GM12878 (cell line): ENCODE measurements at regions not wholly inside any gene's neighbourhood (a gene's known extent, or its start where the extent isn't known, plus 50 kb on each side); places are given as distances from the start of the nearest gene placed in this dataset.

ENCODE experiments used
- ATAC-seq: fragments of 200-7000 bp; cut with Tn5 transposase; 3 replicates; pipeline ENCODE4 v1.9.1; 2020; ENCODE audit warnings: mild to moderate bottlenecking, moderate library complexity
- BruUV-seq: library from RNA; stranded (reverse); fragments of 400-500 nt; replicated peaks from 2 replicates; lab custom pipeline; 2021; lab: Mats Ljungman, UMichigan
- CTCF ChIA-PET: fragments of 300-600 bp; sonication (Branson Sonifier 250); formaldehyde crosslinking; extraction: SDS; loops from one replicate; lab custom pipeline; 2021; ENCODE audit warnings: inconsistent platforms; lab: Yijun Ruan, JAX
- POLR2A ChIA-PET: fragments of 350-600 bp; formaldehyde crosslinking; extraction: SDS; loops from one replicate; lab custom pipeline; 2021; ENCODE audit warnings: inconsistent platforms; lab: Charles Lee
- RAD21 ChIA-PET: fragments of 300-600 bp; sonication (Branson Sonifier 250); formaldehyde crosslinking; loops from one replicate; lab custom pipeline; 2023; ENCODE audit warnings: antibody characterized with exemption; ENCODE audit not compliant: unreplicated experiment; lab: Charles Lee
- SMC1A ChIA-PET: fragments of 300-600 bp; sonication (Branson Sonifier 250); formaldehyde crosslinking; loops from one replicate; lab custom pipeline; 2023; ENCODE audit not compliant: unreplicated experiment, uncharacterized antibody; lab: Charles Lee
- DNase-seq: peaks from one replicate; pipeline ENCODE4 v3.0.0-alpha.2; 2011; ENCODE audit warnings: low read depth, low spot score
- FAIRE-seq: peaks from 3 replicates; lab custom pipeline; 2011; peaks lifted over from hg19 to GRCh38; lab: Jason Lieb, UNC
- H2AFZ ChIP-seq: 2 replicates; pipeline ENCODE4 v1.6.0; 2011; ENCODE audit warnings: low read depth, low read length, control low read depth; ENCODE audit not compliant: control insufficient read depth
- H3K27ac ChIP-seq: 2 replicates; pipeline ENCODE4 v1.5.1; 2011; ENCODE audit warnings: control low read depth; ENCODE audit not compliant: control insufficient read depth, insufficient read depth
- H3K27me3 ChIP-seq, 2 experiments: replicated peaks in 1 of 2; 2 replicates each; pipeline versions ENCODE4 v1.6.0 to v1.6.1; 2011; ENCODE audit warnings: low read length in 1 of 2; ENCODE audit not compliant: control insufficient read depth in 2 of 2, insufficient read depth in 2 of 2
- H3K36me3 ChIP-seq, 2 experiments: 2 replicates each; pipeline ENCODE4 v1.5.1; 2011; ENCODE audit warnings: low read length in 1 of 2; ENCODE audit not compliant: control insufficient read depth in 2 of 2, insufficient read depth in 2 of 2
- H3K4me1 ChIP-seq: 2 replicates; pipeline ENCODE4 v1.6.1; 2011; ENCODE audit warnings: mild to moderate bottlenecking, low read length, moderate library complexity, mixed read lengths; ENCODE audit not compliant: control insufficient read depth, insufficient read depth
- H3K4me2 ChIP-seq: 2 replicates; pipeline ENCODE4 v1.6.0; 2011; ENCODE audit warnings: control low read depth; ENCODE audit not compliant: control insufficient read depth, insufficient read depth
- H3K4me3 ChIP-seq: fragments of 200-600 bp; sonication (generic); 2 replicates; pipeline ENCODE4 v1.5.1; 2016
- H3K79me2 ChIP-seq: 2 replicates; pipeline ENCODE4 v1.6.0; 2011; ENCODE audit warnings: low read length; ENCODE audit not compliant: control insufficient read depth, insufficient read depth
- H3K9ac ChIP-seq: 2 replicates; pipeline ENCODE4 v1.8.0; 2011; ENCODE audit warnings: low read length, control low read depth, mixed read lengths; ENCODE audit not compliant: control insufficient read depth, insufficient read depth
- H3K9me3 ChIP-seq: replicated peaks from 3 replicates; pipeline ENCODE4 v1.5.1; 2011; ENCODE audit warnings: mild to moderate bottlenecking, low read length; ENCODE audit not compliant: control insufficient read depth, insufficient read depth
- H4K20me1 ChIP-seq: 2 replicates; pipeline ENCODE4 v1.6.0; 2011; ENCODE audit not compliant: control insufficient read depth, insufficient read depth
- BACH1 ChIP-seq: fragments of 450-650 bp; IDR thresholded peaks from 2 replicates; pipeline ENCODE4 v1.6.1; 2017; ENCODE audit warnings: mild to moderate bottlenecking, borderline replicate concordance
- HCFC1 ChIP-seq: fragments of 150-350 bp; IDR thresholded peaks from 2 replicates; pipeline ENCODE4 v1.6.1; 2014; ENCODE audit warnings: low read length
- HDAC2 ChIP-seq: fragments of 200-600 bp; sonication (generic); IDR thresholded peaks from 2 replicates; pipeline ENCODE4 v1.6.1; 2017
- JUNB ChIP-seq: IDR thresholded peaks from 2 replicates; pipeline ENCODE4 v1.6.1; 2016; ENCODE audit warnings: antibody characterized with exemption, mild to moderate bottlenecking
- KAT2A ChIP-seq: conservative IDR thresholded peaks from 2 replicates; pipeline ENCODE4 v1.6.1; 2011; ENCODE audit warnings: low read depth, low read length; ENCODE audit not compliant: control insufficient read depth
- SIX5 ChIP-seq: IDR thresholded peaks from 2 replicates; pipeline ENCODE4 v1.6.1; 2011; ENCODE audit warnings: mild to moderate bottlenecking, low read depth, low read length, moderate library complexity; ENCODE audit not compliant: severe bottlenecking
- YY1 ChIP-seq: IDR thresholded peaks from 2 replicates; pipeline ENCODE4 v1.6.1; 2011; ENCODE audit warnings: low read depth, mild to moderate bottlenecking, low read length
- WGBS: methylation state at CpG from one replicate; pipeline ENCODE4 v1.1.6; 2016; ENCODE audit warnings: low lambda C conversion rate; ENCODE audit not compliant: insufficient replicate concordance, insufficient coverage; ENCODE audit errors: missing lambda C conversion rate; 5-methylcytosine and 5-hydroxymethylcytosine counted together
- in situ Hi-C: fragments of 300-500 bp; cut with MboI; formaldehyde crosslinking; loops from 9 replicates; pipeline ENCODE4 v1.14.3; 2018; ENCODE audit warnings: mixed read lengths
- intact Hi-C: fragments of 100-400 bp; cut with micrococcal nuclease; formaldehyde crosslinking; loops from one replicate; pipeline ENCODE4 v1.14.2; 2022; ENCODE audit not compliant: unreplicated experiment
- TF ChIP-seq, protein P1 (sequence below): fragments of 450-650 bp; conservative IDR thresholded peaks from 2 replicates; pipeline ENCODE4 v1.6.1; 2017; ENCODE audit warnings: mild to moderate bottlenecking, moderate library complexity
- TF ChIP-seq, protein P2 (sequence below): fragments of 450-650 bp; IDR thresholded peaks from 2 replicates; pipeline ENCODE4 v1.6.1; 2017; ENCODE audit warnings: antibody characterized with exemption, mild to moderate bottlenecking, moderate library complexity

DNA sequence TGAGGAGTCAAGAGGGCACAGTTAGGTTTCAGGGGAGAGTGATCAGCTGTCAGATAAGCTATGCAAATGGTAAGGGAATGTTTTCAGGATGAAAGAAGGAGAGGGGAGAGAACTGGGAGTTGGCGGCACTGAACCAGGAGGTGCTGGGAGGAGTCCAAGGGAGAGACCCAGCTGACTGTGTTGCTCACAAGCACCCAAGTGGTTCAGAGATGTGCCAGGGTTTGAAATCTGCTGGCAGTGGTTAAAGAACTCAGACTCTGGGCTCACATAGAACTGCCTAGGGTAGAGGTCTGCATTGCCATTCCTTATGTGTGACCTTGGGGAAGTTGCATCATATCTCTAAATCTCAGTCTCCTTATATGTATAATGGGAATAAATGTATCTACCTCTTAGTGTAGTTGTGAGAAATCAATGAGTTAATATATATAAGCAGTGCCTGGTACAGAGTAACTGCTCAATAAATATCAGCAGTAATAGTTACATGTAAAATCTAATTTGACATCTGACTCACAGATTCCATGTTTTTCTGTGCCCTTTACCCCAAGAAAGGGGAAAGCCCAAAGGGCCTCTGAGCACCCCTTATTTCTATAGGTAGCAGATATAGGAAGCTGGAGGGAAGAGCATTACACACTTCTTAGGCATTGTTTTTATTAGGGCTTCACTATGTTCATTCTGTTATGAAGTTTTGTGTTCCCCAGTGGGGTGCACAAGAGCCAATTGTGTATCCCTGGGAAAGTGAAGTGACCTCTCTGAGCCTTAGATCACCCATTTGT lies 66.9 kb upstream of the SESN3 start:
- in situ Hi-C loops = no loop called here
- no peak for FAIRE-seq
- no peak overlapping the region for H3K9ac ChIP-seq
- no peaks in the 10 kb centered on the region for H3K36me3 ChIP-seq
- TF ChIP-seq BACH1 (no peak), KAT2A (no peak), YY1 (no peak), HCFC1 (no peak), HDAC2 (no peak), JUNB (no peak), SIX5 (no peak)
- TF ChIP-seq, protein P1, sequence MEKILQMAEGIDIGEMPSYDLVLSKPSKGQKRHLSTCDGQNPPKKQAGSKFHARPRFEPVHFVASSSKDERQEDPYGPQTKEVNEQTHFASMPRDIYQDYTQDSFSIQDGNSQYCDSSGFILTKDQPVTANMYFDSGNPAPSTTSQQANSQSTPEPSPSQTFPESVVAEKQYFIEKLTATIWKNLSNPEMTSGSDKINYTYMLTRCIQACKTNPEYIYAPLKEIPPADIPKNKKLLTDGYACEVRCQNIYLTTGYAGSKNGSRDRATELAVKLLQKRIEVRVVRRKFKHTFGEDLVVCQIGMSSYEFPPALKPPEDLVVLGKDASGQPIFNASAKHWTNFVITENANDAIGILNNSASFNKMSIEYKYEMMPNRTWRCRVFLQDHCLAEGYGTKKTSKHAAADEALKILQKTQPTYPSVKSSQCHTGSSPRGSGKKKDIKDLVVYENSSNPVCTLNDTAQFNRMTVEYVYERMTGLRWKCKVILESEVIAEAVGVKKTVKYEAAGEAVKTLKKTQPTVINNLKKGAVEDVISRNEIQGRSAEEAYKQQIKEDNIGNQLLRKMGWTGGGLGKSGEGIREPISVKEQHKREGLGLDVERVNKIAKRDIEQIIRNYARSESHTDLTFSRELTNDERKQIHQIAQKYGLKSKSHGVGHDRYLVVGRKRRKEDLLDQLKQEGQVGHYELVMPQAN = no peak
- TF ChIP-seq, protein P2, sequence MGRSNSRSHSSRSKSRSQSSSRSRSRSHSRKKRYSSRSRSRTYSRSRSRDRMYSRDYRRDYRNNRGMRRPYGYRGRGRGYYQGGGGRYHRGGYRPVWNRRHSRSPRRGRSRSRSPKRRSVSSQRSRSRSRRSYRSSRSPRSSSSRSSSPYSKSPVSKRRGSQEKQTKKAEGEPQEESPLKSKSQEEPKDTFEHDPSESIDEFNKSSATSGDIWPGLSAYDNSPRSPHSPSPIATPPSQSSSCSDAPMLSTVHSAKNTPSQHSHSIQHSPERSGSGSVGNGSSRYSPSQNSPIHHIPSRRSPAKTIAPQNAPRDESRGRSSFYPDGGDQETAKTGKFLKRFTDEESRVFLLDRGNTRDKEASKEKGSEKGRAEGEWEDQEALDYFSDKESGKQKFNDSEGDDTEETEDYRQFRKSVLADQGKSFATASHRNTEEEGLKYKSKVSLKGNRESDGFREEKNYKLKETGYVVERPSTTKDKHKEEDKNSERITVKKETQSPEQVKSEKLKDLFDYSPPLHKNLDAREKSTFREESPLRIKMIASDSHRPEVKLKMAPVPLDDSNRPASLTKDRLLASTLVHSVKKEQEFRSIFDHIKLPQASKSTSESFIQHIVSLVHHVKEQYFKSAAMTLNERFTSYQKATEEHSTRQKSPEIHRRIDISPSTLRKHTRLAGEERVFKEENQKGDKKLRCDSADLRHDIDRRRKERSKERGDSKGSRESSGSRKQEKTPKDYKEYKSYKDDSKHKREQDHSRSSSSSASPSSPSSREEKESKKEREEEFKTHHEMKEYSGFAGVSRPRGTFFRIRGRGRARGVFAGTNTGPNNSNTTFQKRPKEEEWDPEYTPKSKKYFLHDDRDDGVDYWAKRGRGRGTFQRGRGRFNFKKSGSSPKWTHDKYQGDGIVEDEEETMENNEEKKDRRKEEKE = no peak
- H2AFZ ChIP-seq = no peak overlapping the region
- no peaks in the 10 kb centered on the region for H3K9me3 ChIP-seq
- RAD21 ChIA-PET = interaction anchor here (0.7 to 3.2 kb wide), 6 partner anchors 13 to 408 kb away, joined by 4 to 25 read pairs (median 6); partner anchors contain the start of gene SESN3
- H3K4me2 ChIP-seq = no peak overlapping the region
- 100% methylated on average over 1 of the region's 1 CpG for WGBS
- H3K27me3 ChIP-seq = no peaks in the 10 kb centered on the region; a peak in 3 of 4 replicates
- peaks cover 15% of the 10 kb centered on the region; the same call in 1 of the 2 replicates for H3K4me1 ChIP-seq
- POLR2A ChIA-PET = interaction anchor here (0.6 to 2.4 kb wide), 4 partner anchors 43 to 407 kb away, joined by 3 to 12 read pairs (median 6); partner anchors contain the start of gene SESN3
- no peak overlapping the region for H3K27ac ChIP-seq
- CTCF ChIA-PET = interaction anchor here (0.9 to 2.5 kb wide), 11 partner anchors 8 to 463 kb away, joined by 3 to 22 read pairs (median 3); partner anchors contain the start of gene SESN3
- no peak for DNase-seq
- intact Hi-C loops = loop anchor here (2.0 to 5.0 kb wide), 3 partner anchors 49 to 146 kb away; no protein-coding TSS in a partner anchor
- H3K79me2 ChIP-seq = no peaks in the 10 kb centered on the region
- no TSS peak for BruUV-seq
- H3K4me3 ChIP-seq = no peak overlapping the region
- no peaks in the 10 kb centered on the region for H4K20me1 ChIP-seq
- no peak for ATAC-seq
- SMC1A ChIA-PET = interaction anchor here (0.6 to 3.7 kb wide), 16 partner anchors 8 to 414 kb away, joined by 3 to 30 read pairs (median 4); partner anchors contain the start of gene SESN3
